D341Med (cell line): ENCODE measurements at regions not wholly inside any gene's neighbourhood (a gene's known extent, or its start where the extent isn't known, plus 50 kb on each side); places are given as distances from the start of the nearest gene placed in this dataset.

Source experiments
- DNase-seq: peaks from one replicate; pipeline ENCODE4 v3.0.0; 2012; ENCODE audit warnings: low spot score

- DNase-seq, result no peak
These were observed 145.2 kb upstream of the CDH12 start for GRCh38 chr5:22998362-22998761.

GRCh38 chr5:22988937-22989336 is 135.8 kb upstream of the CDH12 start:
- DNase-seq, result no peak

GRCh38 chr5:22986281-22986680 is 133.1 kb upstream of the CDH12 start:
- DNase-seq, result no peak

- no peak for DNase-seq
These were observed 132.3 kb upstream of the CDH12 start for GRCh38 chr5:22985446-22985845.

- no peak for DNase-seq
These were observed 117.9 kb upstream of the CDH12 start for GRCh38 chr5:22970956-22971618.

GRCh38 chr5:22970491-22970890 is 117.3 kb upstream of the CDH12 start:
- no peak for DNase-seq

GRCh38 chr5:22968386-22968785 is 115.2 kb upstream of the CDH12 start:
- DNase-seq, result no peak

GRCh38 chr5:22965960-22966359 is 112.8 kb upstream of the CDH12 start:
- no peak for DNase-seq

GRCh38 chr5:22964632-22965031 is 111.5 kb upstream of the CDH12 start:
- no peak for DNase-seq

GRCh38 chr5:22958462-22959262 is 105.5 kb upstream of the CDH12 start:
- no peak for DNase-seq

GRCh38 chr5:22947921-22948320 is 94.8 kb upstream of the CDH12 start:
- no peak for DNase-seq

- DNase-seq, result no peak
These were observed 85.2 kb upstream of the CDH12 start for GRCh38 chr5:22938362-22938761.

- DNase-seq, result no peak
These were observed 75.8 kb upstream of the CDH12 start for GRCh38 chr5:22928821-22929482.

- no peak for DNase-seq
These were observed 73.4 kb upstream of the CDH12 start for GRCh38 chr5:22926574-22926973.

GRCh38 chr5:22918511-22918910 is 65.4 kb upstream of the CDH12 start:
- no peak for DNase-seq

GRCh38 chr5:22916393-22916792 is 63.2 kb upstream of the CDH12 start:
- no peak for DNase-seq

- DNase-seq, result no peak
These were observed 57.9 kb upstream of the CDH12 start for GRCh38 chr5:22911019-22911418.

- DNase-seq, result no peak
These were observed 57.4 kb upstream of the CDH12 start for GRCh38 chr5:22910523-22910922.

GRCh38 chr5:22908586-22908985 is 55.4 kb upstream of the CDH12 start:
- DNase-seq, result no peak

- no peak for DNase-seq
These were observed 55.0 kb upstream of the CDH12 start for GRCh38 chr5:22908129-22908528.
